ENCODE measurements at regions not wholly inside any gene's neighbourhood (a gene's known extent, or its start where the extent isn't known, plus 50 kb on each side); places are given as distances from the start of the nearest gene placed in this dataset.
"Not testable (repeated sequence)": the region's sequence is repeated elsewhere in the genome, so short reads cannot be mapped to it uniquely, and the experiment has no call there.

GRCh38 chr1:229864686-229865230, 202.3 kb upstream of the GALNT2 start:
- peaks cover 14% of the 10 kb centered on the region for H3K4me1 Mint-ChIP-seq
- no peaks in the 10 kb centered on the region for H3K9me3 Mint-ChIP-seq
- H3K4me3 Mint-ChIP-seq, result no peak overlapping the region
- no peaks in the 10 kb centered on the region for H3K27me3 Mint-ChIP-seq (ENCODE audit: low read depth)
- DNase-seq (ENCODE audit: low spot score in 2 of 2, unreplicated experiment in 2 of 2), result no peak
- H3K36me3 Mint-ChIP-seq, result no peaks in the 10 kb centered on the region
- TF ChIP-seq, protein P1, sequence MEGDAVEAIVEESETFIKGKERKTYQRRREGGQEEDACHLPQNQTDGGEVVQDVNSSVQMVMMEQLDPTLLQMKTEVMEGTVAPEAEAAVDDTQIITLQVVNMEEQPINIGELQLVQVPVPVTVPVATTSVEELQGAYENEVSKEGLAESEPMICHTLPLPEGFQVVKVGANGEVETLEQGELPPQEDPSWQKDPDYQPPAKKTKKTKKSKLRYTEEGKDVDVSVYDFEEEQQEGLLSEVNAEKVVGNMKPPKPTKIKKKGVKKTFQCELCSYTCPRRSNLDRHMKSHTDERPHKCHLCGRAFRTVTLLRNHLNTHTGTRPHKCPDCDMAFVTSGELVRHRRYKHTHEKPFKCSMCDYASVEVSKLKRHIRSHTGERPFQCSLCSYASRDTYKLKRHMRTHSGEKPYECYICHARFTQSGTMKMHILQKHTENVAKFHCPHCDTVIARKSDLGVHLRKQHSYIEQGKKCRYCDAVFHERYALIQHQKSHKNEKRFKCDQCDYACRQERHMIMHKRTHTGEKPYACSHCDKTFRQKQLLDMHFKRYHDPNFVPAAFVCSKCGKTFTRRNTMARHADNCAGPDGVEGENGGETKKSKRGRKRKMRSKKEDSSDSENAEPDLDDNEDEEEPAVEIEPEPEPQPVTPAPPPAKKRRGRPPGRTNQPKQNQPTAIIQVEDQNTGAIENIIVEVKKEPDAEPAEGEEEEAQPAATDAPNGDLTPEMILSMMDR (IDR thresholded peaks at IDR 0.05; ENCODE audit: unreplicated experiment), result no peak
- no peak overlapping the region for H3K27ac Mint-ChIP-seq

- H3K9me3 Mint-ChIP-seq; H3K4me3 Mint-ChIP-seq; H3K27me3 Mint-ChIP-seq (ENCODE audit: low read depth); H3K36me3 Mint-ChIP-seq; H3K27ac Mint-ChIP-seq; DNase-seq (ENCODE audit: low spot score in 2 of 2, unreplicated experiment in 2 of 2): not testable (repeated sequence)
- peaks cover 14% of the 10 kb centered on the region for H3K4me1 Mint-ChIP-seq
These were observed 201.7 kb upstream of the GALNT2 start for GRCh38 chr1:229865321-229865720.

DNA sequence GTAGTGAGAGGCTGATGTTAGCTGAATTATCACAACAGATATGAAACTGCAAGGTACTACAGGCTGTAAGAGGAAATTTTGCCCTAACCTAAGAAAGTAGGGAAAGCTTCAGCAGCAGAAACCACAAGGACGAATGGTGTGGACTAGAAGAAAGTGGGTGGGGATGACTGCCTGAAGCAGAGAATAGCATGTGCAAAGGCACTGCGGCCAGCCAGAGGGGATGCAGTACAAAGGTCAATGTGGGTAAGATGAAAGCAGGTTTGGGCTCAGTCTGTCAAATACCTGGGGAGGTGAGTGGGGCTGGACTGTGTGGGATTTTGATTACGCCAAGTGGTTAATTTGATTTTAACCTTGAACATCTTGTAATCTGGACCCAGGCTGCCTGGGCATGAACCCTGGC, 199.3 kb upstream of the GALNT2 start:
- H3K27me3 Mint-ChIP-seq (ENCODE audit: low read depth), result peaks cover 6% of the 10 kb centered on the region
- H3K9me3 Mint-ChIP-seq, result no peaks in the 10 kb centered on the region
- no peak overlapping the region for H3K27ac Mint-ChIP-seq
- no peak overlapping the region for H3K4me3 Mint-ChIP-seq
- no peak for DNase-seq (ENCODE audit: low spot score in 2 of 2, unreplicated experiment in 2 of 2)
- H3K36me3 Mint-ChIP-seq, result no peaks in the 10 kb centered on the region
- TF ChIP-seq, protein P1 (IDR thresholded peaks at IDR 0.05; ENCODE audit: unreplicated experiment), result no peak
- H3K4me1 Mint-ChIP-seq, result no peaks in the 10 kb centered on the region

DNA sequence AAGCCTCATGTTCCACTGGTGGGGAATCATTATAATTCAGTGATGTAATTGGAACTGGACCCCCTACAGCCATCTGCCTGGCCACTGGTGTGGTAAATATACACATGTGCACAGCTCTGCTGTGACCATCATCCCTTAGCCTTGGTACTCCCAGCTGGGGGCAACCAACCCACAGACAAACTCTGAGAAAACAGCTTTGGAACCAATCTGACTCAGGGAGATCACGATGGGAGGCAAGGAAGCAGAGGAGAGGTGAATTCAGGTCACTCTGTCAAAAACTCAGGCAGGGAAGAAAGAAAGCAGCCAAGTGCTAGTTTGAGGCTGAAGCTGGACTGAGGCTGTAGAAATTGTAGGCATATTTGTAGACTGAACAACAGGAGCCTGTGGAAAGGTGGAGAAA, 197.8 kb upstream of the GALNT2 start:
- TF ChIP-seq, protein P1 (IDR thresholded peaks at IDR 0.05; ENCODE audit: unreplicated experiment), result no peak
- Mint-ChIP-seq H3K36me3 (no peaks in the 10 kb centered on the region), H3K4me3 (no peak overlapping the region), H3K9me3 (no peaks in the 10 kb centered on the region), H3K27ac (no peak overlapping the region), H3K4me1 (no peaks in the 10 kb centered on the region), H3K27me3 (ENCODE audit: low read depth) (peaks cover 6% of the 10 kb centered on the region)
- DNase-seq (ENCODE audit: low spot score in 2 of 2, unreplicated experiment in 2 of 2), result no peak

GRCh38 chr1:229869687-229870086, 197.4 kb upstream of the GALNT2 start:
- Mint-ChIP-seq H3K27me3 (ENCODE audit: low read depth) (peaks cover 6% of the 10 kb centered on the region), H3K4me3 (no peak overlapping the region), H3K27ac (no peak overlapping the region), H3K4me1 (no peaks in the 10 kb centered on the region), H3K36me3 (no peaks in the 10 kb centered on the region), H3K9me3 (no peaks in the 10 kb centered on the region)
- no peak for DNase-seq (ENCODE audit: low spot score in 2 of 2, unreplicated experiment in 2 of 2)
- TF ChIP-seq, protein P1 (IDR thresholded peaks at IDR 0.05; ENCODE audit: unreplicated experiment), result no peak

DNA sequence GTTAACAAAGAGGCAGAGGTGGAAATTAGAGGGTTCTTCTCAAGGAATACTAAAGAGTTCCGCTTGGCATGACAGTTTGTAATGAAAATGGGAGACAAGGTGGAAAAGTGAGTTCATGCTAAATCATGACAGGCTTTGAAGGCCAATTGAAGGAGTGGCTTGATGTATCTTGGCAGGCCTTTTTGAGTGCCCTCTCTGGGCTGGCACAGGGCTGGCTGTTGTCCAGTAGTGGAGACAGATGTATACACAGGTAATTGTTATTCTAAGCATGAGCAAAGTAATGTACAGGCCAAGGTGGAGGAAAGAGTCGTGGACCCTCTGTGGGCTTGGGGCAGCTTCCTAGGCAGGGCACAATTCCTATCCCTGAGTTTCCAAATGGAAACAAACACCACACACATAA, 196.7 kb upstream of the GALNT2 start:
- no peaks in the 10 kb centered on the region for H3K36me3 Mint-ChIP-seq
- H3K4me1 Mint-ChIP-seq, result no peaks in the 10 kb centered on the region
- no peaks in the 10 kb centered on the region for H3K9me3 Mint-ChIP-seq
- no peak for DNase-seq (ENCODE audit: low spot score in 2 of 2, unreplicated experiment in 2 of 2)
- H3K4me3 Mint-ChIP-seq, result no peak overlapping the region
- TF ChIP-seq, protein P1 (IDR thresholded peaks at IDR 0.05; ENCODE audit: unreplicated experiment), result no peak
- peaks cover 6% of the 10 kb centered on the region for H3K27me3 Mint-ChIP-seq (ENCODE audit: low read depth)
- H3K27ac Mint-ChIP-seq, result no peak overlapping the region

Measured in mesothelial cell of epicardium (in vitro differentiated cells).